Left lung (tissue), 4 donors: ENCODE measurements at regions not wholly inside any gene's neighbourhood (a gene's known extent, or its start where the extent isn't known, plus 50 kb on each side); places are given as distances from the start of the nearest gene placed in this dataset.
A peak's percentile ranks its signal among the peaks of the same experiment; 100 is the strongest.

Experiments used
- ATAC-seq: fragments of 200-7000 bp; cut with Tn5 transposase; one replicate; pipeline ENCODE4 v1.9.1; 2020; ENCODE audit warnings: moderate library complexity
- DNase-seq, 4 donors: peaks; one replicate each; pipeline ENCODE4 v3.0.0-alpha.2; 2013 to 2020
- H3K27ac ChIP-seq, 2 donors: fragments of 200-600 bp; sonication (generic) in 1 of 2; one replicate each; pipeline versions ENCODE4 v1.5.0 to v1.8.0; 2020 to 2021
- H3K27me3 ChIP-seq, 2 donors: fragments of 200-600 bp; sonication (generic) in 1 of 2; one replicate each; pipeline versions ENCODE4 v1.5.0 to v1.8.0; 2020 to 2021
- H3K36me3 ChIP-seq, 2 donors: fragments of 200-600 bp; sonication (generic) in 1 of 2; one replicate each; pipeline versions ENCODE4 v1.5.0 to v1.8.0; 2020 to 2021
- H3K4me1 ChIP-seq, 2 donors: fragments of 200-600 bp; one replicate each; pipeline ENCODE4 v1.8.0; 2021
- H3K4me3 ChIP-seq, 2 donors: fragments of 200-600 bp; sonication (generic) in 1 of 2; one replicate each; pipeline versions ENCODE4 v1.5.0 to v1.8.0; 2020 to 2021; ENCODE audit warnings: mild to moderate bottlenecking in 1 of 2
- H3K9me3 ChIP-seq, 2 donors: fragments of 200-600 bp; sonication (generic) in 1 of 2; one replicate each; pipeline versions ENCODE4 v1.5.0 to v1.8.0; 2020 to 2021
- CTCF ChIP-seq, 2 donors: fragments of 200-600 bp; sonication (generic) in 1 of 2; IDR thresholded peaks; one replicate each; pipeline versions ENCODE4 v1.5.0 to v1.8.0; 2021; ENCODE audit warnings: antibody characterized with exemption in 2 of 2
- intact Hi-C, 2 donors: fragments of 100-400 bp; cut with DNase I; formaldehyde crosslinking; loops; one replicate each; pipeline versions ENCODE4 v1.11.2 to v1.14.2; 2022
- donor health status: DM: no; HTN: yes; CAD: no.
- donor health status: DM: no; HTN: no; CAD: no.

- no peak overlapping the region for H3K4me3 ChIP-seq
- DNase-seq (no peak), ATAC-seq (no peak)
- H3K27ac ChIP-seq = no peak overlapping the region
- H3K36me3 ChIP-seq = no peaks in the 10 kb centered on the region
- no peaks in the 10 kb centered on the region for H3K27me3 ChIP-seq
- no peaks in the 10 kb centered on the region for H3K4me1 ChIP-seq
- H3K9me3 ChIP-seq = peaks cover 0 to 2% of the 10 kb centered on the region in 2 donors
- no peak for TF ChIP-seq CTCF (IDR thresholded peaks at IDR 0.05)
- intact Hi-C loops = no loop called here
These were observed 983.3 kb upstream of the TENM4 start for GRCh38 chr11:80424012-80424695.

GRCh38 chr11:80420374-80420773 lies 979.5 kb upstream of the TENM4 start:
- ATAC-seq (no peak), DNase-seq (no peak)
- intact Hi-C loops = no loop called here
- Histone ChIP-seq H3K4me3 (no peak overlapping the region), H3K9me3 (no peaks in the 10 kb centered on the region), H3K27ac (no peak overlapping the region), H3K27me3 (no peaks in the 10 kb centered on the region), H3K36me3 (no peaks in the 10 kb centered on the region), H3K4me1 (no peaks in the 10 kb centered on the region)
- TF ChIP-seq CTCF (IDR thresholded peaks at IDR 0.05) = no peak

- no peak for DNase-seq
These were observed 976.9 kb upstream of the TENM4 start for GRCh38 chr11:80417681-80418080.

GRCh38 chr11:80415580-80415979 lies 974.8 kb upstream of the TENM4 start:
- ATAC-seq (no peak), DNase-seq (no peak)
- H3K4me3 ChIP-seq = no peak overlapping the region
- TF ChIP-seq CTCF (IDR thresholded peaks at IDR 0.05) = no peak
- no peaks in the 10 kb centered on the region for H3K4me1 ChIP-seq
- no peaks in the 10 kb centered on the region for H3K36me3 ChIP-seq
- no peaks in the 10 kb centered on the region for H3K27me3 ChIP-seq
- no peak overlapping the region for H3K27ac ChIP-seq
- intact Hi-C loops = no loop called here
- peaks cover 0 to 2% of the 10 kb centered on the region in 2 donors for H3K9me3 ChIP-seq

More at GRCh38 chr11:80417681-80418080, 976.9 kb upstream of the TENM4 start:
- intact Hi-C loops = no loop called here
- H3K27ac ChIP-seq = no peak overlapping the region
- H3K4me3 ChIP-seq = no peak overlapping the region
- H3K36me3 ChIP-seq = no peaks in the 10 kb centered on the region
- no peaks in the 10 kb centered on the region for H3K4me1 ChIP-seq
- H3K9me3 ChIP-seq = no peaks in the 10 kb centered on the region
- no peak for ATAC-seq
- H3K27me3 ChIP-seq = no peaks in the 10 kb centered on the region
- no peak for TF ChIP-seq CTCF (IDR thresholded peaks at IDR 0.05)

GRCh38 chr11:80414181-80415165 lies 973.6 kb upstream of the TENM4 start:
- DNase-seq (peak in 2 of 4 donors; percentile 20 to 21), ATAC-seq (no peak)
- no peaks in the 10 kb centered on the region for H3K36me3 ChIP-seq
- H3K4me1 ChIP-seq = no peaks in the 10 kb centered on the region
- no peak overlapping the region for H3K4me3 ChIP-seq
- no peak for TF ChIP-seq CTCF (IDR thresholded peaks at IDR 0.05)
- H3K27me3 ChIP-seq = no peaks in the 10 kb centered on the region
- H3K27ac ChIP-seq = no peak overlapping the region
- H3K9me3 ChIP-seq = peaks cover 0 to 2% of the 10 kb centered on the region in 2 donors
- intact Hi-C loops = no loop called here
